SJSA1 (cell line): ENCODE measurements at regions not wholly inside any gene's neighbourhood (a gene's known extent, or its start where the extent isn't known, plus 50 kb on each side); places are given as distances from the start of the nearest gene placed in this dataset.

Source experiments
- DNase-seq, 2 experiments: peaks; one replicate each; pipeline ENCODE4 v3.0.0-alpha.2; 2015 to 2020; ENCODE audit warnings: low spot score in 2 of 2, low read depth in 1 of 2
- H3K27ac ChIP-seq: fragments of 250-450 bp; sonication (Bioruptor Pico); 2 replicates; pipeline ENCODE4 v1.5.1; 2020; ENCODE audit warnings: mild to moderate bottlenecking, moderate library complexity
- H3K27me3 ChIP-seq: fragments of 250-450 bp; sonication (Bioruptor Pico); replicated peaks from 2 replicates; pipeline ENCODE4 v1.5.1; 2020; ENCODE audit warnings: mild to moderate bottlenecking, moderate library complexity
- H3K36me3 ChIP-seq: fragments of 250-450 bp; sonication (Bioruptor Pico); 2 replicates; pipeline ENCODE4 v1.5.1; 2020; ENCODE audit warnings: mild to moderate bottlenecking
- H3K4me1 ChIP-seq: fragments of 250-450 bp; sonication (Bioruptor Pico); replicated peaks from 2 replicates; pipeline ENCODE4 v1.6.1; 2021; ENCODE audit warnings: mild to moderate bottlenecking
- H3K4me3 ChIP-seq: fragments of 250-450 bp; sonication (Bioruptor Pico); 2 replicates; pipeline ENCODE4 v1.5.1; 2020; ENCODE audit warnings: mild to moderate bottlenecking
- H3K9me3 ChIP-seq: fragments of 250-450 bp; sonication (Bioruptor Pico); replicated peaks from 2 replicates; pipeline ENCODE4 v1.5.1; 2020; ENCODE audit warnings: mild to moderate bottlenecking

DNA sequence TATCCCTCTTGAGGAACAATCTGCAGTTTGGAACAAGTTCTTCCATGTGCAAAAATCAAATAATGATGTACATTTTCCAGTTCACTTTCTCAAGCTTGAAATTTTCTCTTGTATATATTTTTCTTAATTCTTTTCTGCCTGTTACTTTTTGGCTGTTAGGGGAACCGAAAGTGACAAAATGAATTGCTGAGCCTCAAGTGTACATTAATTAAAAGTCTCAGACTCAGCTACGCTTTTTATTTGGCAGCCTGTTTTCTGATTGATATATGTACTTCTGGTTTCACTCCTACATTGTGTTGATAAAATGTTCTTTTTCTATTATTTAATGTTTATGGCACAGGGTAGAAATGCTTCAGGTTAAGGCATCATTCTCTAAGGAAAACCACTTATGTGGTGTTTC is 999.5 kb downstream of the PDHA2 start:
- no peaks in the 10 kb centered on the region for H3K27me3 ChIP-seq

DNA sequence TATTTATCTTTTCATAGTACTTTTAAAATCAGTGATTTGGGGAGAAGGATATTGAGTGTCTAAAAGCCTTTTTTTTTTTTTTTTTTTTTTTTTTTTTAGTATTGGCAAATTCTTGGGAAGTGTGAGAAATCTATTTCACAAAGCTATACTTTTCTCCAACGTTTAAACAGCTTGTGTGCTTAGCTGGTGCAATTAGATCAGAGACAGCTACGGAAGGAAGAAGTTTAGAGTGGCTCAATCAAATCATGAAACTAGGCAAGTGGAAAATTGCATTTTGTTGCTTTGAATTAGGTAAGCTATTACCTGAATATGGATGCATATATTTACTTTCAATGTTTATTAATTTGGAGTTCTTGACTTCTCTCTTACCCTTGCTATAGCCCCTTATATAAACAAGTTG is 1001.9 kb downstream of the PDHA2 start:
- H3K36me3 ChIP-seq: no peaks in the 10 kb centered on the region
- H3K27me3 ChIP-seq: no peaks in the 10 kb centered on the region
- H3K4me3 ChIP-seq: no peak overlapping the region
- no peaks in the 10 kb centered on the region for H3K9me3 ChIP-seq
- no peak for DNase-seq
- H3K4me1 ChIP-seq: no peaks in the 10 kb centered on the region
- H3K27ac ChIP-seq: no peak overlapping the region

More for the DNA sequence above, 999.5 kb downstream of the PDHA2 start:
- Histone ChIP-seq H3K9me3 (no peaks in the 10 kb centered on the region), H3K4me1 (no peaks in the 10 kb centered on the region), H3K27ac (no peak overlapping the region), H3K36me3 (no peaks in the 10 kb centered on the region), H3K4me3 (no peak overlapping the region)
- no peak for DNase-seq

DNA sequence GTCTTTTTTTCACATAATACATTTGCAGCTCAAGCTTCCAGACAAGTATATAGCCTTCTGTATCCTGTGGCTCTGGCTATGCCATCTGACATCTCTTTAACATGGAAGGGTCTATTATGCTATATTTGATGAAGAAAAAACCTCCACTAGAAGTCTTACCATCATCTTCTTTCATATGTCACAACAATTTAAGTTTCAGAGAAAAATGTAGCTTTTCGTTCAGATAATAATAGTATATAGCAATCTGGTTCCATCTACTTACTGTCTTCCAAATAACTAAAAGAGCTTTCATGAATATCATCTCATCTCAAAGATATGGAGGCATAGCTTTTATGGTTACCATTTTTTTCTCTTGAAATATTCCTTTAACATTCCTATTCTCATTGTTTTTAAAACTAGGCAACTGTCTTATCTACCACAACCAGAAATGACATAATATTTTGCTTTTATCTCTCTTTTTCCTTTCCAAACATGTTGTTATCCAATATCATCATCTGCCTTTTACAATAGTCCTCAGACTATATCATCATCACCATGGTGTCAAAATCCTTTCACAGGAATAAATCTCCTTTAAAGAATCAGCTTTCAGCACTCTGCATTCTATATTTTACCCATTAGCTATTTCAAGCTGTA is 1005.1 kb downstream of the PDHA2 start:
- Histone ChIP-seq H3K27me3 (no peaks in the 10 kb centered on the region), H3K4me1 (no peaks in the 10 kb centered on the region), H3K36me3 (no peaks in the 10 kb centered on the region), H3K9me3 (no peaks in the 10 kb centered on the region), H3K27ac (no peak overlapping the region), H3K4me3 (no peak overlapping the region)
- no peak for DNase-seq

DNA sequence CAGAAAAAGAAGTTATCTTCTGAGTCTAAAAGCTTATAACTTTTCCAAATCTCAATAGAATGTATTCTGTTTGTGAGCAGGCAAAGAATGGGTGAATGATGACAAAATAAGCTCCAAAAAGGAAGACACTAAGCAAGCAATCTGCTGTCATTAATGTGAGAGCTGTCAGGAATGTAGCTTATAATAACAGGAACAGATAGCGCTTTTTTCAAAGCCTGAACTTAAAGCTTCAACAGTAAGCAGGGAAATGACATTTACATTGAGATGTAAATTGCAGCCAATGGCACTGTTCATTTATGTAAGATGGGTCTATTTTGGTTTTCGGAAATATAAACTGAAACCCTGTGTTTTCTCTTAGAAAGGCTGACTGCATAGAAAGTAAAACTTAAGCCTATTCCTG is 1005.9 kb downstream of the PDHA2 start:
- no peak overlapping the region for H3K27ac ChIP-seq
- no peaks in the 10 kb centered on the region for H3K9me3 ChIP-seq
- H3K4me1 ChIP-seq: no peaks in the 10 kb centered on the region
- no peak for DNase-seq
- no peaks in the 10 kb centered on the region for H3K27me3 ChIP-seq
- H3K36me3 ChIP-seq: no peaks in the 10 kb centered on the region
- no peak overlapping the region for H3K4me3 ChIP-seq

DNA sequence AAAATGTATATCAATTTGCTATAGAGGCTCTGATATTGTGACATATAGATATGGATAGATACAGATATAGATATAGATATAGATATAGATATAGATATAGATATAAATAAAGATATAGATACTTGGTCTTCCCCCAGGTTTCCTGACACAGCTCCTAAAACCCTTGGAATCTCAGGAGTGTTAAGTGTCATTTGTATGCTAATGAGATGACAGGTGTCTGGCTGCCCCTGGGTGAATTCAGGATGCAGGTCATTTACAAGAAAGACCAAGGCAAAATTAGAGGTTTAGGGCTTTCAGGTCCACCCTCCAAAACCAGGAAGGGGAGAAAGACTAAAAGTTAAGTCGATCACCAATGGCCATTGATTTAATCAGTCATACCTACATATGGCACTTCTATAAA is 1034.8 kb downstream of the PDHA2 start:
- Histone ChIP-seq H3K4me3 (no peak overlapping the region), H3K36me3 (no peaks in the 10 kb centered on the region), H3K27me3 (no peaks in the 10 kb centered on the region), H3K27ac (no peak overlapping the region), H3K4me1 (no peaks in the 10 kb centered on the region), H3K9me3 (no peaks in the 10 kb centered on the region)
- DNase-seq: no peak

DNA sequence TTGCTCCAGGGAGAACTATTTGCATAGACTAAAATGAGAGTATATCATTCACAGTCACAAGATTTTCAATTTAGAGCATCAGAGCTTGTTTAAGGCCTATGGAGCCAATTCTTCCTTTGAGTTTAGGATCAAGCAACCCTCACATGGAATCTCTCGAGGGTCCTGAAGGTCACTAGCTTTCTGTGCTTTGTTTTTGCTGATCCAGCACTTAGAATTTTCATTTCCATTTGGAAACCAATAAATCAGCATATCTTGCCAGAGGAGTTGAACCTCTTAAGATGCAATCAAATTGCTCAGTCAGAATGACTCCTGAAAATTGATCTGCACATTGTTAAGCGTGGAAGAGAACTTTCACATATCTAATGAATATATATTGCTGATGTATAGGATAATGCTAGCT is 1039.6 kb downstream of the PDHA2 start:
- Histone ChIP-seq H3K36me3 (no peaks in the 10 kb centered on the region), H3K4me1 (no peaks in the 10 kb centered on the region), H3K27ac (no peak overlapping the region), H3K4me3 (no peak overlapping the region), H3K27me3 (no peaks in the 10 kb centered on the region), H3K9me3 (no peaks in the 10 kb centered on the region)
- DNase-seq: no peak

DNA sequence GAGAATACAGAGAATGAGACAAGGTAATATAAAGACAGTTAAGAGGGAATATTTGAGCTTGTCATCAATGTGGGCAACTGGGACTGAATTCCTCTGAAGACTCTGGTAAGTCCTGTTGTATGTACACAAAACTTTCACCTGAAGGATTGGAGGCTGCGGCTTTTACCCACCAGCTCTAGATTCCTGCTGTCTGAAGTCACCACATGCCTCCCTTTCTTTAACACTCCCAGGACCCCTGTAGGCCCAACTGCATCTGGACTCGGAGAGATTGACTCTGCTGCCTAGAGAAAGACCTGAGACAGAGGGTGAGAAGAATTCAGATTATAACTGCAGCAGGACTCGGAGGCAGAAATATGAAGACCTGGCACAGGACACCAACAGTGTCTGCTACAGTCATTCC is 1048.0 kb downstream of the PDHA2 start:
- Histone ChIP-seq H3K9me3 (no peaks in the 10 kb centered on the region), H3K27me3 (no peaks in the 10 kb centered on the region), H3K36me3 (no peaks in the 10 kb centered on the region), H3K4me3 (no peak overlapping the region), H3K27ac (no peak overlapping the region), H3K4me1 (no peaks in the 10 kb centered on the region)
- no peak for DNase-seq

DNA sequence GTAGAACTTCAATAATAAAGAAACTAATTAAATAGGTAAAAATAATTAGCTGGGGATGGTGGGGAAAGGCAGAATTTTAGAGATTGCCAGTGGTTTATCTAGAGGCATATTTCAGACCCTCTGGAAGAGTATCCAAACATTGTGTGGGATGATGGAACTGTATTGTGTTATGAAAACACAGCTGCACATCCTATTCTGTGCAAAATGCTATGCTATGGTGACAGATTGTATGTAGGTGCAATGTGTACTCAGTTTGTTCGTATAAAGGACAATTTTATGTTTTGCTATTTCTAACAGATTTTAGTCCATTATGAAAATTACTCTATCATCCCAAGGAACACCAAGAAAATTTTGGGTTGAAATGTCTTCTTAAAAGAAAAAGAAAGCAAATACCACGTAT is 1054.7 kb downstream of the PDHA2 start:
- no peaks in the 10 kb centered on the region for H3K9me3 ChIP-seq

DNA sequence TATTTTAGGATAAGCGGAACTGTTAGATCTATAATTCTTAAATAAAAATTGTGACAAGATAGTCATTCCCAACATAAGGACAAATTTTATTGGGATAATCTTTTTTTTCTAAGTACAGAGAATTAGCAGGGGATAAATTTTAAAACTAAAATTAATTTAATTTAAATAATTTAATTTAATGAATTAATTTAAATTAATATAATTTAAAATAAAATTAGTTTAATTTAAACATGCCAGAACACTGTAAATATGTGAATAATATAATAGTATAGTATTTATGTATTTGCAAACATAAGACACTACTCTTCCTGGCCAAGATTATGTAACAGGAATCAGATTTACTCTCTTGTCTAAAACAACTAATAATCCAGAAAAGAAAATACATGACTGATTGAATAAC is 1055.9 kb downstream of the PDHA2 start:
- Histone ChIP-seq H3K27me3 (no peaks in the 10 kb centered on the region), H3K4me1 (no peaks in the 10 kb centered on the region)

More for the DNA sequence above, 1054.7 kb downstream of the PDHA2 start:
- no peak overlapping the region for H3K4me3 ChIP-seq
- H3K36me3 ChIP-seq: no peaks in the 10 kb centered on the region
- DNase-seq: no peak
- no peak overlapping the region for H3K27ac ChIP-seq
- no peaks in the 10 kb centered on the region for H3K27me3 ChIP-seq
- H3K4me1 ChIP-seq: no peaks in the 10 kb centered on the region

DNA sequence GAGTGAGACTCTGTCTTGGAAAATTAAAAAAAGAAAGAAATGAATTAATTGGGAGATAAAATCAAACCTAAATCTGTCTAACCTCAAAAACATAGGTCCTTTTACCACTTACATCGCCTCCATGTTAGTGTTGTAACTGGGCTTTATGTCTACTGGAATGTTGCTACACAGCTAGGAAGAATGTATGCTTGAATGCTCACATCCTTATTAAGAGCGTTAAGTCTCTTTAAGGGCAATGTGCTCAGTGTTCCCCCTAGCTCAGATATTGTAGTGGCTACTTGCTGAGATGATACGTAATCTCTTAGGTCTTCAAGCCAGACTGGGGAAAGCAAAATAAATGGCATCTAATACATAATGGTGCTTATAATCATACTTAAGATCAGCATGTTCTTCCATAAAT is 1072.8 kb downstream of the PDHA2 start:
- DNase-seq: no peak
- Histone ChIP-seq H3K4me3 (no peak overlapping the region), H3K27me3 (no peaks in the 10 kb centered on the region), H3K27ac (no peak overlapping the region), H3K36me3 (no peaks in the 10 kb centered on the region), H3K4me1 (no peaks in the 10 kb centered on the region), H3K9me3 (no peaks in the 10 kb centered on the region)

More for the DNA sequence above, 1055.9 kb downstream of the PDHA2 start:
- no peak for DNase-seq
- Histone ChIP-seq H3K9me3 (no peaks in the 10 kb centered on the region), H3K4me3 (no peak overlapping the region), H3K27ac (no peak overlapping the region), H3K36me3 (no peaks in the 10 kb centered on the region)

DNA sequence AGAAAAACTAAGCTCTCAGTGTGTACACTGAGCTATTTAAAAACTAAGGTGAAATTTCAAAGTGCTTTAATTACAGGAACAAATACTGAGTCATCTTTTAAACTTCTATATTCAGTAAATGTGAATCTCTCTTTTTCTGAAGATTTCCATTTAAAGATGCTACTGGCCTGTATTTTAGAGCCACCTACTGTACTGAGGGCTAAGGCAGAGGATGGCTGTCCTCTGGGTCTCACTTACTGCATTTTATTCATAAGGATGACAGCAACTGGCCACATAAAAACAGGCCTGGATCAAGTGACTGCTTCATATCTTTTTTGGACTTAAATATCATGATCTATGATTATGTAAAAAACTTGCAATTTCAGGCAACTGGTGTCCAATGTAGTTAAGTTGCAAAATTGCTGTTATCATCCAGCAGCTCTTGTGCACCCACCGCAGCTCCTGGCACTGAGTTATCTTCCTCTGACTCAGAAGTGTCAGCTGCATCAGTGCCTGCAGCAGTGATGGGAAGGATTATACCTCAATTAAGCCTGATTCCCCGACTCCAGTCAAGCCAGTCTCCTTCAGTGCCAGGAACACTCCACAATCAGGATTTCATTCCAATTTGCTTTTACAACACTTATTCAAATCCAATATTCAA is 1073.7 kb downstream of the PDHA2 start:
- Histone ChIP-seq H3K27ac (no peak overlapping the region), H3K9me3 (no peaks in the 10 kb centered on the region), H3K4me1 (no peaks in the 10 kb centered on the region), H3K4me3 (no peak overlapping the region), H3K27me3 (no peaks in the 10 kb centered on the region), H3K36me3 (no peaks in the 10 kb centered on the region)
- no peak for DNase-seq

DNA sequence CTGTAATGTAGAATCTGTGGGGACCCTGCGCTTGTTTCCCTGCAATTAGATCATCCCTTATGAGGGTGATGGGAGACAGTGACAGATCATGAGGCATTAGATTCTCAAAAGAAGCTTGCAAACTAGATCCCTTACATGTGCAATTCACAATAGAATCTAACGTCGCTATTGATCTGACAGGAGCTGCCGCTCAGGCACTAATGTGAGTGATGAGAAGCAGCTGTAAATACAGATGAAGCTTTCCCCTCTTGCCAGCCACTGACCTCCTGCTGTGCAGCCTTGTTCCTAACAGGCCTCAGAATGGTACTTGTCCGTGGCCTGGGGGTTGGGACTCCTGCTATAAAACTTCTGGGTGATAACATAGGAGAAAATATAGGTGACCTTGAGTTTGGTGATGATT is 1076.8 kb downstream of the PDHA2 start:
- no peaks in the 10 kb centered on the region for H3K4me1 ChIP-seq
- no peaks in the 10 kb centered on the region for H3K27me3 ChIP-seq
- H3K27ac ChIP-seq: no peak overlapping the region
- H3K36me3 ChIP-seq: no peaks in the 10 kb centered on the region
- no peak overlapping the region for H3K4me3 ChIP-seq
- no peak for DNase-seq
- no peaks in the 10 kb centered on the region for H3K9me3 ChIP-seq

DNA sequence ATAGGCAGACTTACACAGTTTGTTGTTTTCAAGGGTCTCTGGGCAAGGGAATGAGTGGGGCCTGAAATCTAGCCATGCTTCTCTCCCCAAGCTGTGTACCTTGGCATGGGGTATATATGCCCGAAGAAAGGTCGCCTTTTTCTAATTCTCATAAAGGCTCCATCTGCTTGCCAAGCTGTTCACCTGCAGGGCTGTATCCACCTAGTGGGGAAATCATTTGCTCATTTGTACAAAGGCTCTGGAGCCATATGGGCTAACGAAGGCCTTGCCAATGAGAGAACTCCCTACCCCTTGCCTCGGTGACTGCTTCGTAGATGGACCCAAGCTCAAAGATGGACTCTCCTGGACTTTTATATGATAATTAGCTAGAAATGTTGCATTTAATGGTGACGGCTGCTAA is 1097.0 kb downstream of the PDHA2 start:
- DNase-seq: no peak
- no peaks in the 10 kb centered on the region for H3K27me3 ChIP-seq
- no peaks in the 10 kb centered on the region for H3K36me3 ChIP-seq
- no peaks in the 10 kb centered on the region for H3K4me1 ChIP-seq
- no peak overlapping the region for H3K27ac ChIP-seq
- H3K9me3 ChIP-seq: no peaks in the 10 kb centered on the region
- H3K4me3 ChIP-seq: no peak overlapping the region

DNA sequence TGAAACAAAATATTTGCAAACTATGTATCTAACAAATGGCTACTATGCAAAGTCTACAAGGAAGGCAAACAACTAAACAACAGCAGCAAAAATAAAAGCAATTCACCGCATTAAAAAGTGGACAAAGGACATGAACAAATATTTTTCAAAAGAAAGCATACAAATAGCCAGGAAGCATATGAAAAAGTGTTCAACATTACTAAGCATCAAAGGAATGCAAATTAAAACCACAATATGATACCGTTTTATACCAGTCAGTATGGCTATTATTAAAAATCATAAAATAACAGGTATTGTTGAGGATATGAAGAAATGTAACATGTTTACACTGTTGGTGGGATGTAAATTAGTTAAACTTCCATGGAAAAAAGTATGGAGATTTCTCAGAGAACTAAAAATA is 1106.7 kb downstream of the PDHA2 start:
- Histone ChIP-seq H3K9me3 (no peaks in the 10 kb centered on the region), H3K36me3 (no peaks in the 10 kb centered on the region), H3K4me1 (no peaks in the 10 kb centered on the region), H3K4me3 (no peak overlapping the region), H3K27me3 (no peaks in the 10 kb centered on the region), H3K27ac (no peak overlapping the region)
- DNase-seq: no peak

DNA sequence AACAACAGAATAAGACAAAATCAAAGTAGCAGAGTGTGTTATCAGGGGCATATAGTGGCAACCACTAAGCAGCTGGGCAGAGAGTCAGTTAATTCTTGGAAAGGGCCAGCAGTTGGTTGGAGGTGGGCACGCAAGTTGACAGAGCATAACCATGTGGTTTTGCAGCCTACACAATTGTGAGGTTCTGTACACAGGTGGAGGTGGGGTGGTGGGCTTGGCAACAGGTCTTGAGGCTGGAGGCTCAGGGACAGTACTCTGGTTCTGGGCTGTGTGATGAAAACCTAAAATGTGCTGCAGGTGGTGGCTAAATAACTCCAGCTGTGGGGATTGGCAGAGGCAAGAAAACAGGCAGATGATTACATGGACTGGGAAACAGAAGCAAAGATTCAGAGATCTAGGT is 1112.7 kb downstream of the PDHA2 start:
- Histone ChIP-seq H3K4me1 (no peaks in the 10 kb centered on the region), H3K36me3 (no peaks in the 10 kb centered on the region), H3K9me3 (no peaks in the 10 kb centered on the region), H3K27ac (no peak overlapping the region), H3K27me3 (no peaks in the 10 kb centered on the region), H3K4me3 (no peak overlapping the region)
- no peak for DNase-seq
